Neural crest cell (in vitro differentiated cells): ENCODE measurements at regions not wholly inside any gene's neighbourhood (a gene's known extent, or its start where the extent isn't known, plus 50 kb on each side); places are given as distances from the start of the nearest gene placed in this dataset.

Source experiments
- DNase-seq: peaks from one replicate; pipeline ENCODE4 v3.0.0; 2021; ENCODE audit warnings: low read depth, mixed read lengths, low spot score
- H3K27ac Mint-ChIP-seq: one replicate; pipeline ENCODE4 v1.8.0; 2021; ENCODE audit warnings: mild to moderate bottlenecking, mixed read lengths; ENCODE audit not compliant: unreplicated experiment
- H3K27me3 Mint-ChIP-seq: 2 replicates; pipeline ENCODE4 v1.8.0; 2021; ENCODE audit warnings: low read depth, mild to moderate bottlenecking, mixed read lengths
- H3K36me3 Mint-ChIP-seq: 2 replicates; pipeline ENCODE4 v1.8.0; 2021; ENCODE audit warnings: low read depth, mild to moderate bottlenecking, mixed read lengths
- H3K4me1 Mint-ChIP-seq: 2 replicates; pipeline ENCODE4 v1.8.0; 2021; ENCODE audit warnings: mixed read lengths
- H3K4me3 Mint-ChIP-seq: one replicate; pipeline ENCODE4 v1.8.0; 2021; ENCODE audit warnings: mild to moderate bottlenecking, mixed read lengths
- H3K9me3 Mint-ChIP-seq: 2 replicates; pipeline ENCODE4 v1.8.0; 2021; ENCODE audit warnings: mixed read lengths
- TF ChIP-seq, protein P1 (sequence below): fragments of 200-600 bp; sonication (generic); conservative IDR thresholded peaks from 2 replicates; pipeline ENCODE4 v1.5.0; 2021; ENCODE audit warnings: antibody characterized with exemption, mild to moderate bottlenecking

DNA sequence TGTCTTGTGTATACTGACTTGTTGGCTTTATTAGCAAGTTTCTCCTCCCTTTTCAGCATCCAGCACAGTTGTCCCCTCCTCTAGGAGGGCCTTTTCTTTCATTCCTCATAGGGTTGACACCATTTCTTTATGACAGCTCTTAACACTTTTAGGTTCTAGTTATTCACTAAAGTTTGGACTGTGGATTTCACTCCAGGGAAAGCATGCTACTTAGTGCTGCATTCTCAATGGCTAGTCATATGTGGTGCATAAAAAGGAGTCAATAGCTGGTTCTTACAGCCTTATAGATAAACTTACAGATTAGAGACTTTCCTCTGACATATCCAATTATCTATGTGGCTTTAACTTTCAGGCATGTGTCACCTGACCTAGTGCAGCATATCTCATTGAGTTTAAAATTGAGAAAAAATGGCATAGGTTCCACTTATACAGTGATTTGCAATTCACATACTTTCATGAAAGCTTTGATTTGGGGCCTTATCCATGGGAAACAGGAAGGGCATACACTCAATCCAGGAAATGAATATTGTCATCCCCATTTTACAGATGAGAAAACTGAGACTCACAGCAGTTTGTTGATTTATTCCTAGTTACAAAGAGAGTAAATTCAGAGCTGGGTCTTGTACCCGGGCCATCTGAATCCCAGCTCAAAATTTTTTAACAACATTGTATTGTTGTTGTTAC, 289.7 kb downstream of the LPIN1 start:
- Mint-ChIP-seq H3K36me3 (peaks cover 3% of the 10 kb centered on the region), H3K4me1 (no peaks in the 10 kb centered on the region), H3K9me3 (peaks cover 2% of the 10 kb centered on the region), H3K27me3 (no peaks in the 10 kb centered on the region), H3K4me3 (no peak overlapping the region), H3K27ac (no peak overlapping the region)
- no peak for DNase-seq
- TF ChIP-seq, protein P1, sequence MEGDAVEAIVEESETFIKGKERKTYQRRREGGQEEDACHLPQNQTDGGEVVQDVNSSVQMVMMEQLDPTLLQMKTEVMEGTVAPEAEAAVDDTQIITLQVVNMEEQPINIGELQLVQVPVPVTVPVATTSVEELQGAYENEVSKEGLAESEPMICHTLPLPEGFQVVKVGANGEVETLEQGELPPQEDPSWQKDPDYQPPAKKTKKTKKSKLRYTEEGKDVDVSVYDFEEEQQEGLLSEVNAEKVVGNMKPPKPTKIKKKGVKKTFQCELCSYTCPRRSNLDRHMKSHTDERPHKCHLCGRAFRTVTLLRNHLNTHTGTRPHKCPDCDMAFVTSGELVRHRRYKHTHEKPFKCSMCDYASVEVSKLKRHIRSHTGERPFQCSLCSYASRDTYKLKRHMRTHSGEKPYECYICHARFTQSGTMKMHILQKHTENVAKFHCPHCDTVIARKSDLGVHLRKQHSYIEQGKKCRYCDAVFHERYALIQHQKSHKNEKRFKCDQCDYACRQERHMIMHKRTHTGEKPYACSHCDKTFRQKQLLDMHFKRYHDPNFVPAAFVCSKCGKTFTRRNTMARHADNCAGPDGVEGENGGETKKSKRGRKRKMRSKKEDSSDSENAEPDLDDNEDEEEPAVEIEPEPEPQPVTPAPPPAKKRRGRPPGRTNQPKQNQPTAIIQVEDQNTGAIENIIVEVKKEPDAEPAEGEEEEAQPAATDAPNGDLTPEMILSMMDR = no peak

DNA sequence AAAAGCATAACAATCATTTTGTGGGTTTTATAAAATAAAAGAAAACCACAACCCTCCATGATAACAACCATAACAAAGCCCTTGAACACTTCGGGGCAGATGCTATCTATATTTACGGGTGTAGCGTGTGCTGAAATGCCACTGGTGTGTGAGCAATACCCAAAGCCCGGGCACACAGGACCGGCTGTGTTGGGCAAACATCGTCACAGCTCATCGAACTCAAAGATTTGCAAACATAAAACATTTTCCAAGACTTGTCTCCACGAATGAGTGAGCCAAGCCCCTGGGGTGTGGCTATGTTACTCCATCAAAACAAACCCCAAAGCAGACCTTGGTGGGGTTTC, 290.2 kb downstream of the LPIN1 start:
- no peaks in the 10 kb centered on the region for H3K27me3 Mint-ChIP-seq
- TF ChIP-seq, protein P1 = no peak
- no peak for DNase-seq
- no peak overlapping the region for H3K4me3 Mint-ChIP-seq
- peaks cover 3% of the 10 kb centered on the region for H3K9me3 Mint-ChIP-seq
- H3K36me3 Mint-ChIP-seq = peaks cover 3% of the 10 kb centered on the region
- no peak overlapping the region for H3K27ac Mint-ChIP-seq
- no peaks in the 10 kb centered on the region for H3K4me1 Mint-ChIP-seq

DNA sequence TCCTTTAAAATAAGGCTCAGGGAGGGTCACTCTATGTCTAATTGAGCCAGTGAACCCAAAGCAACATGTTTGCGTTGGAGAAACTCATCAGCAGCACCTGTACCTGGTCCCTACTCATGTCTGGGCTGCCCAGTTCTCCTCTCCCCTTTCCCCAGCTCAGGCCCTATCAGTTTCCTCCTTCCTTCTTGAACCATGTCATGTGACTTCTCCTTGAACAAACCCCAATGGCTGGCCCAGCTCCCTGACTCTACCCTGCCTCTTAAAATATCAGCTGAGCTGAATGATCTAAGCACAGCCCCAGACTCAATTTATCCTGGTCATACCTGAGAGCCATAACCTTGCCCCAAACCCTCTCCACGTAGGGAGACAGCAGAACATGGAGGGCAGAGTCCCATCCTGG, 290.9 kb downstream of the LPIN1 start:
- TF ChIP-seq, protein P1 = no peak
- H3K27me3 Mint-ChIP-seq = no peaks in the 10 kb centered on the region
- H3K9me3 Mint-ChIP-seq = peaks cover 6% of the 10 kb centered on the region
- DNase-seq = no peak
- H3K36me3 Mint-ChIP-seq = peaks cover 3% of the 10 kb centered on the region
- no peak overlapping the region for H3K27ac Mint-ChIP-seq
- no peaks in the 10 kb centered on the region for H3K4me1 Mint-ChIP-seq
- no peak overlapping the region for H3K4me3 Mint-ChIP-seq

DNA sequence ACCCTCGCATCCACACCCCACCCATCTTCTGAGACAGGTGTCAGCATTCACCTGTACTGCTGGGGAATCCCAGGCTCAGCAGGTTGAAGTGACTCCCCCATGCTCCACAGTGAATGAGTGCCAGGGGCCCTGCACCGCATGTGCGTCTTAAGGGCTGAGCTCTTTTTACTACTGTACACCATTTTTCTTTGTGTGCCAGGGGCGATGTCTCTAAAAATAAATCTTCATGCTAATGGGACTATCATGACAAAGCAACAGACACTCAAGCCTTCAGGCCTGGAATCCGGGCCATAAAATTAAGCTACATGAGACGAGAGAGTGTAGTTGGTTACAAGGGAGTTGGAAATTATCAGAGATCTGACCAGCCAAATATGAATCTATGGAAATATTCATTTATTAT, 294.8 kb downstream of the LPIN1 start:
- TF ChIP-seq, protein P1 = no peak
- no peaks in the 10 kb centered on the region for H3K4me1 Mint-ChIP-seq
- peaks cover 4% of the 10 kb centered on the region for H3K9me3 Mint-ChIP-seq
- H3K4me3 Mint-ChIP-seq = no peak overlapping the region
- H3K27me3 Mint-ChIP-seq = no peaks in the 10 kb centered on the region
- no peak overlapping the region for H3K27ac Mint-ChIP-seq
- H3K36me3 Mint-ChIP-seq = no peaks in the 10 kb centered on the region
- DNase-seq = no peak

DNA sequence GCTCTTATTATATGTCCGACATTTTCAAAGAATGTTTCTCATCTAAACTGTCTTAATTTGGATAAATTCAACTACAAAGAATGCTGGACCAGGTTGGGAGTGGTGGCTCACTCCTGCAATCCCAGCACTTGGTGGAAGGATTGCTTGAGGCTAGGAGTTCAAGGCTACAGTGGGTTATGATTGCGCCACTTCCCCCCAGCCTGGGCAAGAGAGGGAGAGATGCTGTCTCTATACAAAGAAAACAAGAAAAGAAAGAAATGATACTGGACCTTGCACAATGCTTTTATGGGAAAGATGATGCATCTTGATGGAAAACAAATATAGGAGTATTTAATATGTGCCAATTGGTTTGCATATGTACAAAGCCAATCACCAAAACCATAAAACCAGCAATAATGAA, 296.7 kb downstream of the LPIN1 start:
- H3K27me3 Mint-ChIP-seq = no peaks in the 10 kb centered on the region
- H3K27ac Mint-ChIP-seq = no peak overlapping the region
- no peaks in the 10 kb centered on the region for H3K36me3 Mint-ChIP-seq
- H3K4me1 Mint-ChIP-seq = no peaks in the 10 kb centered on the region
- TF ChIP-seq, protein P1 = no peak
- peaks cover 4% of the 10 kb centered on the region for H3K9me3 Mint-ChIP-seq
- no peak overlapping the region for H3K4me3 Mint-ChIP-seq
- DNase-seq = no peak
